ENCODE measurements at regions not wholly inside any gene's neighbourhood (a gene's known extent, or its start where the extent isn't known, plus 50 kb on each side); places are given as distances from the start of the nearest gene placed in this dataset.
"Not testable (repeated sequence)": the region's sequence is repeated elsewhere in the genome, so short reads cannot be mapped to it uniquely, and the experiment has no call there.

- DNase-seq, result no peak
These were observed 767.4 kb upstream of the GHITM start for GRCh38 chr10:83371696-83372490.

GRCh38 chr10:83372646-83373045 lies 766.7 kb upstream of the GHITM start:
- no peak for DNase-seq

GRCh38 chr10:83373671-83374070 lies 765.6 kb upstream of the GHITM start:
- DNase-seq, result no peak

- no peak for DNase-seq
These were observed 764.6 kb upstream of the GHITM start for GRCh38 chr10:83374741-83375140.

- no peak for DNase-seq
These were observed 764.0 kb upstream of the GHITM start for GRCh38 chr10:83375274-83375673.

- no peak for DNase-seq
These were observed 741.5 kb upstream of the GHITM start for GRCh38 chr10:83397806-83398205.

- DNase-seq, result no peak
These were observed 728.7 kb upstream of the GHITM start for GRCh38 chr10:83410570-83410969.

- DNase-seq, result no peak
These were observed 714.0 kb upstream of the GHITM start for GRCh38 chr10:83425306-83425705.

- no peak for DNase-seq
These were observed 712.2 kb upstream of the GHITM start for GRCh38 chr10:83427101-83427500.

GRCh38 chr10:83432261-83433045 lies 706.9 kb upstream of the GHITM start:
- no peak for DNase-seq

- DNase-seq, result no peak
These were observed 705.6 kb upstream of the GHITM start for GRCh38 chr10:83433705-83434104.

- no peak for DNase-seq
These were observed 691.3 kb upstream of the GHITM start for GRCh38 chr10:83448013-83448412.

GRCh38 chr10:83458611-83459010 lies 680.7 kb upstream of the GHITM start:
- no peak for DNase-seq

GRCh38 chr10:83459124-83459523 lies 680.2 kb upstream of the GHITM start:
- DNase-seq, result no peak

- DNase-seq, result no peak
These were observed 669.5 kb upstream of the GHITM start for GRCh38 chr10:83469728-83470331.

- no peak for DNase-seq
These were observed 663.1 kb upstream of the GHITM start for GRCh38 chr10:83476211-83476610.

GRCh38 chr10:83489161-83489560 lies 650.1 kb upstream of the GHITM start:
- DNase-seq, result no peak

GRCh38 chr10:83492004-83492403 lies 647.3 kb upstream of the GHITM start:
- DNase-seq, result no peak

GRCh38 chr10:83512681-83513080 lies 626.6 kb upstream of the GHITM start:
- no peak for DNase-seq

GRCh38 chr10:83515001-83515400 lies 624.3 kb upstream of the GHITM start:
- no peak for DNase-seq

GRCh38 chr10:83516788-83517187 lies 622.5 kb upstream of the GHITM start:
- DNase-seq, result no peak

GRCh38 chr10:83517456-83517855 lies 621.9 kb upstream of the GHITM start:
- no peak for DNase-seq

GRCh38 chr10:83518779-83519178 lies 620.5 kb upstream of the GHITM start:
- no peak for DNase-seq

- not testable (repeated sequence) for DNase-seq
These were observed 618.9 kb upstream of the GHITM start for GRCh38 chr10:83520386-83520785.
